ENCODE measurements at regions not wholly inside any gene's neighbourhood (a gene's known extent, or its start where the extent isn't known, plus 50 kb on each side); places are given as distances from the start of the nearest gene placed in this dataset.
"Not testable (repeated sequence)": the region's sequence is repeated elsewhere in the genome, so short reads cannot be mapped to it uniquely, and the experiment has no call there.

DNA sequence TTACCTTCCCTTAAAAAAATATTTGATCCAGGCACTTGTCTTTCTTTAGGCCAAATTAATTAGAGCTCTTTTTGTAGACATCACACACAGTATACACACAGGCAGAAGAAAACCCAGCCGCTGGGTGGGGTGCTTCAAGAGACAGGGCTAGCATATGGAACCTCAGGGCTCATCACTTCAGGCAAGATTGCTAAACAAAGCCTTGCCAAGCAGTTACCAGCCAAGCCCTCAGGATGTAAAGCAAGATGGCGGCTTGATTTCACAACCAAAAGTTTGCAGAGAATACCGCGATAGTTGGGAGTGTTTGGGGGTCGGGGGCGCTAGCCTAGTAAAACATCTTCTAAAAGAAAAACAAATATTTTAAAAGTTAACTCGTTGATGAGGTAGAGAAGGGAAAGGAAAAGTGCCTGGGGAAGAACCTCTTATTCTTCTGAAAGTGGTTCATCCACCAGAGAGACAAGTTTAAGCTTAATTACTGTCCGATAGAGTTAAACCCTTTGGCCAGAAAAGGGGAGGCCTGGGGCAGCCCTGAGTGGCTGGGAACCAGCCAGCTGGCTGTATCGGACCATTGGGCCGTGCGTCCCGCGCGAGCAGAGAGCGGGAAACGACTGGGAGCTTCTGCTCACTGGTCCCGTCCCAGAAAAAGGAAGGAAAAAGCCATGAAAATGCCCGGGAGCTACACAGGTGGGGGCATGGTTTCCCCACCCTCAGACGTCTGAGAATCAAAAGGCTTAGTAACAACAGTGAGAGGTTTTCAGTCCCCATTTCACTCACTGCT, 254.9 kb upstream of the PCDH20 start:
- no peak for DNase-seq (ENCODE audit: low spot score)

DNA sequence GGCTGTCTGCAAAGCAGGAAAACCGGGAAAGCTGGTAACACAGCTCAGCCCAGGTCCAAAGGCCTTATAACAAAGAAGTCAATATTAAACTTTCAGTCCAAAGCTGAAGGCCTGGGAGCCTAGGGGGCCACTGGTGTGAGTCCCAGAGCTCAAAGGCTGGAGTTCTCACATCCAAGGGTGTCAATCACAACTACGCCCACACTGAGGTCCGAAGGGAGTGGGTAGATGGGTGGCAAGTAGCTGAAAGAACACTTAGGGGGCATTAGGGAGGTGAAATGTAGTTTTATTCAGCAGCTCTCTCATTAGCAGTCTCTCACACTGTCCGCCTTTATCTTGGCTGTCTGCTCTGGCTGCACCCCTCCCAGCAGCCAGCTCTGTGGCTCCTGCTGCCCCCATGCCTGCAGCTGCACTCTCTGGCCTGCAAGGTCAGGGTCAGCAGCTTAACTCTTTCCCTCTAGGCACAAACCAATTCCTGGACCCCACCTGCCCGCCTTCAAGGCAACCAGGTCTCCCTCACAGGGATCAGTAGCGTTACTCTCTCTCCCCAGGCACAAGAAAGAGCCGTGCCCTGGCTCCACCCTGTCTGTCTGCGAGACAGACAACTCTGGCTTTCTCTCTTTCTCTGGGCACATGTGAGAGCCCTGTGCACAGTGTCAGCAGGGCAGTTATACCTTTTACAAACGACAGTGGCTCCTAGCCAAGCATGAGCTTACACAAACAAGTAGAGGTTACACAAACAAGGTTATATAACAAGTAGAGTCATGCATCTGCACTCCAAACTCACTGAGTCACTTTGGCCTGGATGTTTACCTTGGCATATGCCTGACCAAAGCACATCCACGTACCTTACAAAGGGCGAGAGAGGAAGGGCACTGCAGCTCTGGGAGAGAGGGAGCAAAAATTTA, 249.4 kb upstream of the PCDH20 start:
- no peak for DNase-seq (ENCODE audit: low spot score)

DNA sequence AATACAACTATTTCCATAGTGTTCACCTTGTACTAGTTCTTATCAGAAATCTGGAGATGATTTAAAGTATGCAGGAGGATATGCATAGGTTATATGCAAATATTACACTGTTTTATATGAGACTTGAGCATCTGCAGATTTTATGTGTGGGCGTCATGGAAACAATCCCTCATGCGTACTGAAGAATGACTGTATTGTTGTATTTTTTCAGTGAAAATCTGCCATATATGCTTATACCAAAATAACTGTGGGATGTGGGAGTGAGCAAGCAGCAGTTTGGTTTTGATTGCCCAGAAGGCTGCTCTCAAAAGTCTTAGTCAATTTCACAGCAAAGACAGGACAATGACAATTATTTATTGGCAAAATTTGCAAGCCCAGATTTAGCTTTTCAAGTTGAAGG, 238.8 kb upstream of the PCDH20 start:
- DNase-seq (ENCODE audit: low spot score) = no peak

DNA sequence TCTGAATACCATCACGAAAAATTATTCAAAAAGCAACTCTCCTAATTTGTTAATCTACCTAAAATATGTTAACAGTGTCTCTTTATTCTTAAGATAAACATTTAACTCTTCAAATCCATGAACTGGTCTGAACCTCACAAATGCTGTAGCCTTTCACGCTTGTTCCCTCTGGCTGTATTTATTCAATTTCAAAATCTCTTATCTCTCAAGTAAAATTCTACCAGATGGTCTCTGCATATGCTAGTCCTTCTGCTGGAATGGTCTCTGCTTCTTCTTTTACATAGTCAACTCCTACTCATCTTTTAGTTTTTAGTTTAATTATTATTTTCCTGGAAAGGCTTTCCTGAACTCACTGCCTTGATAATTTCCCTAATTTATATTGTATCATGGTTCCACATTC, 232.9 kb upstream of the PCDH20 start:
- DNase-seq (ENCODE audit: low spot score) = no peak

DNA sequence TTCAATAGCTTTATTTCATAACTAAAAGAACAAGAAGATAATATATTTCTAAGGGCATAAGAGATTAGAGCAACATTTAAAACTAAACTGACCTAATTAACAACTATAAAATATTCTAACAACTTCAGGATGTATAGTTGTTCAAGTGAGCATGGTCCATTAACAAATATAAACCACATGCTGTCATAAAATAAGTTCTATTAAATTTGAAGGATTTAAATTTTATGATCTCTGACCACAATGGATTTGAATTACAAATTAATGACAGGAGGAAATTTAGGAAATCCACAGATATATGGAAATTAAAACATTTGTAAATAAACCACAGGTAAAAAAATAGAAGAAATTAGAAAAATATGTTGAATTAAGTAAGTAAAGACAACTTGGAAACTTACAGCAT, 196.5 kb upstream of the PCDH20 start:
- DNase-seq (ENCODE audit: low spot score) = no peak

DNA sequence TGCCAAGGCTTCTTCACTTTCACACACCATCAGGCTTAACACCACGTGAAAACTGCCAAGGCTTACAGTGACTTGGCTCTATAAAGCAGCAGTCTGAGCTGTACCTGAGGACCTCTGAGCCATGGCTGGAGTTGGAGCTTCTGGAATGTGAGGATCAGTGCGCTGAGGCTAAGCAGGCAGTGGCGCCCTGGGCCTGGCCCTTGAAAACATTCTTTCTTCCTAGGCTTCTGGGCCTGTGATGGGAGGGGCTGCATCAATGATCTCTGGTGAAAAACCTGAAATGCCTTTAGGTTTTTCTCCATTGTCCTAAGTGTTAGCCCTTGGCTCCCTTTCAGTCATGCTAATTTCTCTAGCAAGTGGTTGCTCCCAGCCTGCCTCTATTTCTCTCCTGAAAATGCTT, 192.5 kb upstream of the PCDH20 start:
- no peak for DNase-seq (ENCODE audit: low spot score)

DNA sequence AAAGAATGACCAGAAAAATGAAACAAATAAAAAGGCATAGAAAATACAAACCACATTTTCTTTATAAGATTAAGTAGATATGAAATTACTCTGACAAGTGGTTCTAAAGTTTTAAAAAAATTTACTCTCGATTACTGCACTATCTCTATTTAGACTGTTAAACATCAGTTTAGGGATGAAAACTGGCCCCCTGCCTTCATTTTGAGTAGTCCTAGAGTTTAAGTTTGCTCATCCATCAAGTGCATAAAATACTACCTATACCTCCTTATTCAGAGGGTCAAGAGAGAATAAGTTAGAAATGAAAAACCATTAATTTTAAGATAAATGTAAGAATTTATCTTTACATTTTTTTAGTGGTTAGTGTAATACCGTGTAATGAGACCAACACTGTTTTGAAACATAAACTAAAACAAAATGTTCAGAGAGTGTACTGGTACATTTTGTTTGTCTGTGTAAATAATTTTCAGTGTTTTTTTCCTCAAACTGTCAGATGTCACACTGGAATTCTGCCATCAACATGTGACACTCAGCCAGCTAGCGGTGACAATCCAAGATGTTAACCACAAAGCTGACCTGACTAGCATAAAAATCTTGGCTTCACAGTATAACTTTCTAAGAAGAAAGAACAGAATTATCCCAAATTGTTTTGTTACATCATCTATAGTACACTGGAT, 184.8 kb upstream of the PCDH20 start:
- no peak for DNase-seq (ENCODE audit: low spot score)

DNA sequence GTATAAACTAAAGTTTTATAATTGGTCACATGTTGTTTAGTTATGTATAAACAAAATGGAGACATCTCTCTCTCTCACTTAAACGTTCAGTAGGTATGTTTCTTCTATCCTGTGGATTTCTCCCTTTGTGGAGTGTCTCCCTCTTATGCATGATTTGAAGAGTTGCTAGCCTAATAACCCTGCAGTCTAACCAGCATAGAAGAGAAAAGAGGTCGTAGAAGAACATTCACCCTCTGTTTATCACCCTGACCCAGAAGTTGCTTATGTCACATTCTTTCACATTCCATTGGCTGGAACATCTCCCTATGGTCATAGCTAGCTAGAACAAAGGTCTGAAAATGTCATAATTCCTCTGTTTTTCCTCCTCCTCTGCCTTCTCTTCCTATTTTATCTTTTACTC, 176.8 kb upstream of the PCDH20 start:
- no peak for DNase-seq (ENCODE audit: low spot score)

DNA sequence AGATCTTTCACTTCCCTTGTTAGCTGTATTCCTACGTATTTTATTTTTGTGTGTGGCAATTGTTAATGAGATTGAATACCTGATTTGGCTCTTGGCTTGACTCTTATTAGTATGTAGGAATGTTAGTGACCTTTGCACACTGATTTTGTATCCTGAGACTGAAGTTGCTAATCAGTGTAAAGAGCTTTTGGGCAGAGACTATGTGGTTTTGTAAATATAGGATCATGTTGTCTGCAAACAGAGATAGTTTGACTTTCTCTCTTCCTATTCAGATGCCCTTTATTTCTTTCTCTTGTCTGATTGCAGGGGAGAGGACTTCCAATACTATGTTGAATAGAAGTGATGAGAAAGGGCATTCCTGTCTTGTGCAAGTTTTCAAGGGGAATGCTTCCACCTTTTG, 160.3 kb upstream of the PCDH20 start:
- DNase-seq (ENCODE audit: low spot score) = no peak

DNA sequence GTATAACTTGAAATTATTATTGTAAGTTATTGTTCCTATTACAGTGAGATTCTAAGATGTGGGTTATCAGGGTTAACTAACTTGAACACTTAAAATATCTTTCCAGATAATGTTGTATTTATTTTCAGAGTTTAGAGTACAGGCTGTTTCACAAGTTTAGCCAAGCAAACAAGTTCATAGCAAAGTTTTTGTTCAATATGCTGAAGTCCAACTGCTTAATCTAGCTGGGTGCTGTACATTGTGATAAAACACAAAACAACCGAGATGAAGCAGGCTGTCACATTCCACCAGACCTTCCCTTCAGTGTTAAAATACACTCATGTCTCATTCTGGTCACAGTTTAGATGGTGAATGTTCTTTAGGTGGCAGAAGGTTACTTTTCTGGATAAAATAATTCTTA, 148.0 kb upstream of the PCDH20 start:
- DNase-seq (ENCODE audit: low spot score) = no peak

DNA sequence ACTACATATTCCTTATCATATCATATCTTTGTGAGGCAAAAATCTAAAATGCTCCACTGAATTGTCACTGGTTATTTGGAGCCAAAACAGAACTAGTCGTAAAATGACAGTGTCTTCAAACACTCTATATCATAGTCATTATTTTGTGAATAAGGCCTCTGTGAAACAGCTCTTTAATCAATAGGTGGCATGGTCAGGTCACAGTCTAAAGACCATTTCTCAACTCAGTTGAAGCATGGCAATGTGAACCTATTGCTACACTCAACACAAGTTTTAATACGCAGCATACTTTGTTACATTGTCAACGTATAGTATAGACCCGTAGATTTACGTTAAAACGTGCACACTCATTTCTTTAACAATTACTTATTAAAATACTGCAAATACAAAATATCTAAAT, 131.3 kb upstream of the PCDH20 start:
- DNase-seq (ENCODE audit: low spot score) = no peak

DNA sequence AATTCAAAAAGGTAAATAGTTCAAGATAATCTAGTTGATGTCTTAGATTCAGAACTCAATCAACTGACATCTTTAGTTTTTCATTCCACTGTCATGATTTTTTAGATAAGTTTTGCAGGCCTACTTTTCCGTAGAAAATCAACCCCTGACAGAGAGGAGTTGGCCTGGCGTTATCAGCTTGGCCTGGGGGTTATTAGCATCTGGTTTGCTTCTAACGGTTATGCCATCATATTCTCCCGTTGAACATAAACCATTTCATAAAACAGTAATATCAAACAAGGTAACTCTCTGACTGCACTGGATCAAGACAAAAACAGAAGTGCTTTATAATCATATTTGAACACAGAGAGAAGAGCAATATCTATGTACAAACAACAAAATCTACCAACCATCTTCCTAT, 130.8 kb upstream of the PCDH20 start:
- DNase-seq (ENCODE audit: low spot score) = no peak

DNA sequence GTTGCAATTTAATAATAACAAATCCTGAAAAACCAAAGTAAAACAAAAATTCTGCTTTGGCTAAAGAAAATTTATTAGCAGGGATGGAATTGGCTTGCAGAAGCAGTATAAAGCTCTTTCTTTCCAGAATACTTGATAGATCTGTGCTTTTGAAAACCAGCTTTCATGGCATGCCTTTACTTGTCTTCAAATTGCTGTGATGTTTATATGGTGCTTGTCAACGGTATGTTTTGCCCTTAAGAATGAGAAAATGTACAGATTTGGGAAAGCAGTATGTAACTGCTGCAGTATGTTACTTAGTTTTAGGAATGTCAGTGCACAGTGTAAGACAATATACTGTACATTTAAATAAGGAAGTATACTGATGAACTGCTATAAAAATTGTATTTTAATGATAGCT, 120.8 kb upstream of the PCDH20 start:
- DNase-seq (ENCODE audit: low spot score) = no peak

DNA sequence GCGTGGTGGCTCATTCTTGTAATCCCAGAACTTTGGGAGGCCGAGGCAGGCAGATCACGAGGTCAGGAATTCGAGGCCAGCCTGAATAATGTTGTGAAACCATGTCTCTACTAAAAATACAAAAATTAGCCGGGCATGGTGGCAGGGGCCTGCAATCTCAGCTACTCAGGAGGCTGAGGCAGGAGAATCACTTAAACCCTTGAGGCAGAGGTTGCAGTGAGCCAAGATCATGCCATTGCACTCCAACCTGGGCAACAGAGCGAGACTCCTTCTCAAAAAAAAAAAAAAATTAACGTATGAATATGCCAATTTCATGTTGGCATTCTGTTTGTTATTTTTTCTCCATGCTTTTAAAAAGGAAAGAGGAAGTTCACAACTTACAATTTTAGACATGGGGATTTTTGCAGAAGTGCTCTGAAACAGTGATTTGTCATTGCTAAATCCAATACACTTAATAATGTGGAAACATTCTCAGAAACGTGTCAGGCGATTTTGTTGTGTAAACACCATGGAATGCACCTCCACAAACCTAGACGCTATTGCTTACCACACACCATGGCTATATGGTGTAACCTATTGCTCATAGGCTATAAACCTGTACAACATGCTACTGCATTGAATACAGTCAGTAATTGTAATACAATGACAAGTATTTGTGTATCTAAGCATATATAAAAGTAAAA, 115.9 kb upstream of the PCDH20 start:
- DNase-seq (ENCODE audit: low spot score) = no peak

DNA sequence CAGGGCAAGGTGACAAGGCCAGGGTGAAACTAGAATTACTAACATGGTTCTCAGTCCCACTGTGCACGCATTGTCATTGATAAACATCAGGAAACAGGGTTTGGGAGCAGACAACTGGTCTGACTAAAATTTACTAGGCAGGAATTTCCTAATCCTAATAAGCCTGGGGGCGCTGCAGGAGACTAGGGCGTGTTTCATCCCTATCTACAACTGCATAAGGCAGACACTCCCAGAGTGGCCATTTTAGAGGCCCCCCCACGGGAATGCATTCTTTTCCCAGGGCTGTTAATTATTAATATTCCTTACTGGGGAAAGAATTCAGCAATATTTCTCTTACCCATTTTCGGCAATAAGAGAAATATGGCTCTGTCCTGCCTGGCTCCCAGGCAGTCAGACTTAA, 103.6 kb upstream of the PCDH20 start:
- not testable (repeated sequence) for DNase-seq (ENCODE audit: low spot score)

DNA sequence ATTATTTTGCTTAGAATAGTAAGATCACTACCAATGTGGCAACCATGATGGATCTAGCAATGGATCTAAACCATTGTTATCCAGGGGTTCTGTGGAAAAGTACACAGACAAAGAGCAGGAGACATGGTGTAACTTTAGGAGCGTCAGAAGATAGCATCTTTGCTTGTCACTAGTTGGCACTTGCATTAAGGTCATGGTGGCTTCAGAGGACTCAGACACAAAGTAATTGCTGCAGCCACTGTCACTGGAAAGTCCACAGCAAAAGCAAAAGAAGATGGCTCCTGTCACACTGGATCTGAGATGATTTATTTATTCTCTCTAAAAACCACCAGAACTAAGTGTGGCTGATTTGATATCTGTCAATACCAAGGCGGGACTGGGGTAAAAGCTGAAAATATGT, 93.3 kb upstream of the PCDH20 start:
- DNase-seq (ENCODE audit: low spot score) = no peak

DNA sequence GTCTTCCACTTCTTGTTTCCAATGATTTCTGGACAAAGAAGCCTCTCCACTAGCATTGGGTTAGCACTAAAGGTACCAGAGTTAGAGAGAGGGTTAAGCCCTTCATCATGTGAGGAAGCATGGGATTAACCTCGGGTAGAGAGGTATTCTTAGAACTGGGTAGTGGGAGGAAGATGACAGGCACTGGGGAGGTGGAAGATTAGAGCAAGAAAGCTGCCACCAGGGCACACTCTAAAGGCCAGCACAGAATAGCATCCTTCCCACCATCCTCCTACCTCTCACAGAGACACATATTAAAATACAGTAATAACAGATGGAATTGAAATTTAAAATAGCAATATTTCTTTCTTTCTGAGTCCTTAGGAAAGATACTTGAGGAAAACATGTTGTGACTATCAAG, 84.5 kb upstream of the PCDH20 start:
- DNase-seq (ENCODE audit: low spot score) = no peak

DNA sequence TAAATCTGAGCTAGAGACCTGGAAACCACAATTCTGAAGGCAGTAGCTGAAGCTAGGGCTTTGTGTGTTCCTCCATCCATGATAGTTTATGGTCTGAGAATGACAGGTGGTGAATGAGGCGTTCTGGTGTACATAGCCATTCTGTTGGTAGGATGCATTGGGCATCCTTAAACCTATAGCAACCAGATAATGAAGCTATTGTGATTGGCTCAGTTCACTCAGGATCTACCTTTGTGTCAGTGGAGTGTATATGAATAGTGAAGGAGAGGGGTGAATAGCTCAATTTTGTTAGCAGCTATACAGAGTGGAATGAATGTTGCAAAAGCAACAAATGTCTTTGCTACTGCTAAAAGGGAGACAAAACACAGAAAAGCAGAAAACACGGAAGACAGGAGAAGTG, 80.0 kb upstream of the PCDH20 start:
- DNase-seq (ENCODE audit: low spot score) = no peak

DNA sequence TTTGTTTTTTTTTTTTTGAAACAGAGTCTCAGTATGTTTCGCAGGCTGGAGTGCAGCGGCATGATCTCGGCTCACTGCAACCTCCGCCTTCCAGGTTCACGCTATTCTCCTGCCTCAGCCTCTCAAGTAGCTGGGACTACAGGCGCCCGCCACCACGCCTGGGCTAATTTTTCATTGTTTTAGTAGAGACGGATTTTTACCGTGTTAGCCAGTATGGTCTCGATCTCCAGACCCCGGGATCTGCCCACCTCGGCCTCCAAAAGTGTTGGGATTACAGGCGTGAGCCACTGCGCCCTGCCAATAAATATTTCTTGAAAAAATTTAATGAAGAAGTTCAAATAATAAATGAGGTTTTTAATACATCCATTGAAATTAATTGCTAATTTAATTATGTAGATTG, 77.9 kb upstream of the PCDH20 start:
- DNase-seq (ENCODE audit: low spot score) = not testable (repeated sequence)

DNA sequence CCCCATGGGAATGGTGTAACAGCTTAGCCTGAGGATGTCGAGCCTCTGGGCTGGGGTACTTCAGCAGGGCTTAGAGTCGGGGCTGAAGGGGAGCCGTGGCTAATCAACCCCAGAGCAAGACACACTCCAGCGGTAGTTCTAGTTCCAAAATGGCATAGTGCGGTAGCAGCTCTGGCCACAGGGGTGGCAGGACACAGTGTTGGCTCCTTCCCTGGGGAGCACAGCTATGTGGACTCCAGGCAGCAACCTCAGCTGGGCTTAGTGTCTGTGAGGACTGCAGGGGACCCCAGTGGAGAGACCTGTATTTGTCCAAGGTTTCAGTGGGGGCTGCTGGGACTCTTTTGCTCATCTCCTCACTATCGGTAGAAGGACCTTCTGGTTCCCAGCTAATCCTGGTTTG, 70.8 kb upstream of the PCDH20 start:
- DNase-seq (ENCODE audit: low spot score) = no peak

DNA sequence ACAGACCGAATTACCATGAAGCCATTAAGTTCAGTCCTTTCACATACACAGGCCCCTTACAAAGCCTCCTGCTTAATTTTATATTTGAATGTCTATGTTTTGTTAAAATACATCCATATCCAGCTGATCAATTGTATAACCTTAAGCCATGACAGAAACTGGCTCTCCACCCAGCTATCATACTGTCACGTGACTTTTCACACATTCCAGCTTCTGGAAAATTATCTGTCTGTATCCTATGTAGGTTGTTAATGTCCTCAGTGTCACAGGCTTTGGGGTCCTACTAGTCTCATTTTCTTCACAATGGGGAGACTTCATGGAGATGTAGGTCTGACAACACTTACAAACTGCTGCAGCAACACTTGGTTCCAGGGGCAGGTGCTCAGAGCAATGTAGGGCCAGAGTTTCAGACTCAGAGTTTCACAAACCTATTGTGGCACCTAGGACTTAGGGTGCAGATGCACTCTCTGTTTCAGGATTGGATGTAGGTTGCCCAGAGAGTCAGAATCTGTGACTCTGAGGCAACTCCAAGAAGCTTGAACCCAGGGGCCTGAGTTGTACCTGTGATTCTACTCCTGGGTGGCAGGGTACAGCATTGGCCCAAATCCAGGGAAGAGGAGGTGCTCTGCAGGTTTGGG, 69.6 kb upstream of the PCDH20 start:
- no peak for DNase-seq (ENCODE audit: low spot score)

DNA sequence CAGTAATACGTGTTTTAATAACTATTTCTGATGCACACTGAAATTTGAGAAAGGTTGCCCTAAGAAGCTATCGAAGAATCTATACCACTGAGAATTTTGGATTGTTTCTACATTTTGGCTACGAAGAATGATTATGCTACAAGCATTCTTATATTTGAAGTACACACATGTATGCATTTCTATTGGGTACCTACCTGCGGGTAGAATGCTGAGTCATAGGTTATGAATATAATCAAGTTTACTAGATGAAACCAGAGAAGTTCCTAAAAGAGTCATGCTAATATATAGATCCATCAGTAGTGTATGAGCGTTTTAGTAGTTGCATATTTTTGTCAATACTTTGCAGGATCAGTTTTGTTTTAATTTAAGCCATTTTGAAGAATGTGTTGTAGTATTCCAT, 62.0 kb upstream of the PCDH20 start:
- DNase-seq (ENCODE audit: low spot score) = no peak

All from activated CD4-positive, alpha-beta T cell treated with anti-CD3 and anti-CD28 coated beads, Interleukin-2, Interleukin-4, amounts not matched to agents 100 ng/mL and 50 ng/mL, durations not matched to agents 16 hours and 8 hours (primary cell).